ENCODE measurements at regions not wholly inside any gene's neighbourhood (a gene's known extent, or its start where the extent isn't known, plus 50 kb on each side); places are given as distances from the start of the nearest gene placed in this dataset.

DNA sequence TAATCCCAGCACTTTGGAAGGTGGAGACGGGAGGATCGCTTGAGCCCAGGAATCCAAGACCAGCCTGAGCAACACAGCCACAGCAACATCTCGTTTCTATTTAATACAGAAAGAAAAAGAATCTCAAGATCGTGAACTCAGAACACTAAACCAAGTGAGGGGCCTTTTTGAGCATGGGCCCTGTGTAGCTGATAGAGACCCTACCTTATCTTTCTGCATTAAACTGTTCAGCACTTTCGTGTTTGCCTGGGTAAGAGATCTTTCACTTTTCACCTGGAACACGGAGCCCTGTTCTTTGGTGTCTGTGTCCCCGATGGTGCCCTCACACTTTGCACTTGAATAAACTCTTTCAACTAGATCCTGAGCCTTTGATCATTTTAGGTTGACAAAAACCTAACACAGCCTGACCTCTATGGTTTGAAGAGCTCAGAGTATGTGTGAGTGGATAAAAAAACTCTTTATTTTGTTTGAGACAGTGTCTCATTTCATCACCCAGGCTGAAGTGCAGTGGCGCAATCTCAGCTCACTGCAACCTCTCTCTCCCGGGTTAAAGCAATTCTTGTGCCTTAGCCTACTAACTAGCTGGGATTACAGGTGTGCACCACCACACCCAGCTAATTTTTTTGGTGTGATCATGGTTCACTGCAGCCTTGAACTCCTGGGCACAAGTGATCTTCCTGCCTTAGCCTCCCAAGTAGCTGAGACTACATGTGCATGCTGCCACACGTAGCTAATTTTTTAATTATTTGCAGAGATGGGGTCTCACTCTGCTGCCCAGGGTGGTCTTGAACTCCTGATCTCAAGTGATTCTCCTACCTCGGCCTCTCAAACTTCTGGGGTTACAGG lies 83.8 kb upstream of the GRIN2A start:
- Histone ChIP-seq H2AK5ac (ENCODE audit: low read depth, low read length) (no peak overlapping the region), H2BK5ac (ENCODE audit: low read depth, low read length) (no peak overlapping the region), H4K91ac (replicated peaks; ENCODE audit: insufficient read length, low read length) (no peak overlapping the region), H4K20me1 (replicated peaks in 1 of 2; ENCODE audit: control insufficient read depth in 1 of 2, insufficient read depth in 2 of 2, low read length in 2 of 2) (no peaks in the 10 kb centered on the region), H3K23ac (ENCODE audit: insufficient read length) (no peak overlapping the region), H3K9ac (replicated peaks in 1 of 4; ENCODE audit: extremely low read depth in 1 of 4, low read depth in 3 of 4, low read length in 3 of 4) (no peak overlapping the region), H2BK120ac (replicated peaks; ENCODE audit: low read depth, low read length) (no peak overlapping the region), H3K4ac (replicated peaks; ENCODE audit: insufficient read length, low read depth, low read length) (no peak overlapping the region), H3K27me3 (replicated peaks in 1 of 4; ENCODE audit: control insufficient read depth in 3 of 4, extremely low read depth in 1 of 4, insufficient read depth in 3 of 4, low read length in 3 of 4) (no peaks in the 10 kb centered on the region), H3K23me2 (ENCODE audit: low read depth, low read length) (no peaks in the 10 kb centered on the region; the same call in 1 of the 2 replicates), H3K36me3 (ENCODE audit: control insufficient read depth in 2 of 4, insufficient read depth in 4 of 4, low read length in 3 of 4) (no peaks in the 10 kb centered on the region), H2BK12ac (ENCODE audit: low read depth, low read length) (no peak overlapping the region), H3K9me3 (ENCODE audit: insufficient read depth in 2 of 2, low read depth in 1 of 2, low read length in 1 of 2) (no peaks in the 10 kb centered on the region), H3K27ac (ENCODE audit: low read depth, low read length) (no peak overlapping the region), H3K79me2 (ENCODE audit: control insufficient read depth in 1 of 2, insufficient read depth in 2 of 2, low read length in 2 of 2) (no peaks in the 10 kb centered on the region), H3K4me1 (replicated peaks in 1 of 4; ENCODE audit: control insufficient read depth in 3 of 4, insufficient read depth in 4 of 4, low read length in 3 of 4) (no peaks in the 10 kb centered on the region), H3K4me3 (ENCODE audit: extremely low read depth in 1 of 4, insufficient read depth in 2 of 4, low read depth in 3 of 4, low read length in 4 of 4) (no peak overlapping the region), H3K18ac (ENCODE audit: extremely low read depth, low read length) (no peak overlapping the region), H2BK15ac (ENCODE audit: low read length) (no peak overlapping the region), H3K79me1 (ENCODE audit: low read depth, low read length) (no peaks in the 10 kb centered on the region), H4K8ac (ENCODE audit: extremely low read depth, insufficient read depth, low read length) (no peak overlapping the region), H3K14ac (ENCODE audit: insufficient read length) (no peak overlapping the region), H2AFZ (ENCODE audit: low read length) (no peak overlapping the region), H4K5ac (ENCODE audit: insufficient read length, low read depth, low read length) (no peak overlapping the region), H3K56ac (replicated peaks; ENCODE audit: insufficient read length, low read depth, low read length) (no peak overlapping the region), H3K4me2 (ENCODE audit: insufficient read depth in 1 of 2, low read depth in 2 of 2, low read length in 2 of 2) (no peak overlapping the region), H2BK20ac (ENCODE audit: low read length) (no peak overlapping the region)
- WGBS, 2 experiments (ENCODE audit: extremely low coverage in 1 of 2, insufficient coverage in 1 of 2, insufficient read length in 1 of 2, insufficient replicate concordance in 2 of 2, low coverage in 1 of 2, low lambda C conversion rate in 2 of 2, missing lambda C conversion rate in 1 of 2), result 80% methylated on average over 11 of the region's 11 CpGs; no CpG with 5 or more reads in 1 of the 2 experiments
- FAIRE-seq (no peak), DNase-seq (ENCODE audit: low read depth in 1 of 2, low spot score in 2 of 2) (no peak)
- ChIA-PET CTCF (ENCODE audit: partially characterized antibody) (interaction anchor here (0.9 kb wide), 1 partner anchor 12 kb away, joined by 4 read pairs; no protein-coding TSS in a partner anchor), POLR2A (ENCODE audit: partially characterized antibody) (no interaction called here)
- no peak for TF ChIP-seq SRF (IDR thresholded peaks at IDR 0.05; ENCODE audit: low read depth, low read length)
- TF ChIP-seq JUN (IDR thresholded peaks at IDR 0.05; ENCODE audit: low read depth, low read length), result no peak
- TF ChIP-seq GABPA (IDR thresholded peaks at IDR 0.05; ENCODE audit: borderline replicate concordance, insufficient read depth, low read length), result no peak
- TF ChIP-seq CBX5 (IDR thresholded peaks at IDR 0.05; ENCODE audit: low read depth, low read length), result no peak
- TF ChIP-seq SAP30 (IDR thresholded peaks at IDR 0.05; ENCODE audit: insufficient read depth, insufficient replicate concordance, low read length), result no peak
- no peak for TF ChIP-seq ASH2L (IDR thresholded peaks at IDR 0.05; ENCODE audit: low read length)
- no peak for TF ChIP-seq TAF1 (IDR thresholded peaks at IDR 0.05; ENCODE audit: low read depth, low read length)
- no peak for TF ChIP-seq CTBP2 (IDR thresholded peaks at IDR 0.05; ENCODE audit: borderline replicate concordance, insufficient read depth, insufficient read length, low read length)
- TF ChIP-seq MAFK (IDR thresholded peaks at IDR 0.05; ENCODE audit: low read depth, low read length), result no peak

Data from H1 (cell line).